ENCODE measurements at regions not wholly inside any gene's neighbourhood (a gene's known extent, or its start where the extent isn't known, plus 50 kb on each side); places are given as distances from the start of the nearest gene placed in this dataset.
"Not testable (repeated sequence)": the region's sequence is repeated elsewhere in the genome, so short reads cannot be mapped to it uniquely, and the experiment has no call there.

DNA sequence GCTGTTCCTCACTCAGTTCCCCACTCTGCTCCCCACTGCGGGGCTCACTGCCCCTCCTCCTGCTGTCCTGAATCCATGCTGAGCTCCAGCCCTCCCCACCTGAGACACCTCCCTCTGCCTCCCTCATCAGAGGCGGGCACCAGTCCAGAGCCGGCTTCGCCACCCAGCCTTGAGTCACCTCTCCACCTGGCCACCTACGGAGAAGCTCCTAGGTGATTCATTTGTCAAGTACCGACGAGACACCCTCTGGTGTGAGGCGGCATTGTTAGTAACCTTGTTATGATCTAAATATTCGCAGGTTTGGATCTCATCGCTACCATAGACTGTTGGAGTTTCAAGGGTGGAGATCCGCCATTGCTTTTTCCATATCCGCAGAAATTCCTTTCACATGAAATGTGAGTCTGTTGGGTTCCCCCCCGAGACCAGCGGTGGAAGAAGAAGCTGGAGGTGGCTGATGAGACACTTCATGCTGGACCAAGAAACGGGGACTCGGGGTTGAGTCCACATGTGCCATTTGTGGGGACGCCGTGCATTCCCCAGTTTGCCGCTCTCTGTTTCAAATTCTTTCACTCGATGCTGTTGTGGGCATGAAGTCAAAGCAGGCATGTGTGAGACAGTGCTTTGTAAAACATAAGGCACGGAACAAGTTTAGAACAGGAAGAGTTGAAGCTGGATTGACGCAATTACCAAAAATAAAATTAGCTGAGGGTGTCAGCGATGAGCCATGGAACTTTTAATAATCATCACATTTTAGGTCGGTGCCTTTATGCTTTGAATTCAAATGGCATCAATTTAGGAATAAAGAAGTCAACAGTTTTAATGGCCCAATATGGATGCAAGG lies 259.8 kb upstream of the HDAC4 start:
- no peak for DNase-seq (ENCODE audit: low read depth in 2 of 2)

- no peak for DNase-seq (ENCODE audit: low read depth in 2 of 2)
These were observed 257.2 kb upstream of the HDAC4 start for GRCh38 chr2:239657992-239658391.

DNA sequence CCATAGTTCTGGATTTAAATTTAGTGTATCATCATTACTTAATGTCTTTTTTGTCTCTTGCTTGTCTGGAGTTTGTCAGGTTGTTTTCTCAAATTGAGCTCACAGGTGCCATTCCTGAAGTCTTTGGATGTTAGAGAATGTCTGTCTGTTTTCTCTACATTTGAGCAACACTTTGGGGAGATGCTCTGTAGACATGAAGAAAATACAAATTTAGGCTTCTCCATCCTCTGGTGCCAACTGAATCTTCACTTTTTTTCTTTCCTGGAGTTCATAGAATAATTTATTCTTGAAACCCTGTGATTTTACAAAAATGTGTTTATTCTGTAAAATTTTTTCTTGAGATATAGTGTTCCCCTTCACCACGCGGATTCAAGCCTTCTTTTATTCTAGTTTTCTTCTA lies 256.4 kb upstream of the HDAC4 start:
- DNase-seq (ENCODE audit: low read depth in 2 of 2): no peak

DNA sequence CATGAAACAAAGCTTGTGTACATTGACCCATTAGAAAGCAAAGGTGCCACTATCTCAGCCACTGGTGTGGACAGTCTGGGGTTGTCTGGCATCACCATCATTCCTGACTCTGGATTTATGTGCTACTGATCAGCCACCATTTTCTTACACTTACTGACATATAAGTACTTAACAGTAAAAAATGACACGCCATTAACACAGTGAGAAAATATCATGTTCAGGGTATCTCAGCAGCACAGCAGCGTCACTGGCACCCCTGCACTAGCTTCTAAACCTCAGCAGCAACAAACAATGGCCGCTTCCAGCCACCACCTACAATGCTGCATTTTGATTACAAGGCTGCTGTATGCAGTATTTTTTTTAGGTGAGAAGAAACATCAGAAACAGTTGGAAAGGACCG lies 253.4 kb upstream of the HDAC4 start:
- no peak for DNase-seq (ENCODE audit: low read depth in 2 of 2)

DNA sequence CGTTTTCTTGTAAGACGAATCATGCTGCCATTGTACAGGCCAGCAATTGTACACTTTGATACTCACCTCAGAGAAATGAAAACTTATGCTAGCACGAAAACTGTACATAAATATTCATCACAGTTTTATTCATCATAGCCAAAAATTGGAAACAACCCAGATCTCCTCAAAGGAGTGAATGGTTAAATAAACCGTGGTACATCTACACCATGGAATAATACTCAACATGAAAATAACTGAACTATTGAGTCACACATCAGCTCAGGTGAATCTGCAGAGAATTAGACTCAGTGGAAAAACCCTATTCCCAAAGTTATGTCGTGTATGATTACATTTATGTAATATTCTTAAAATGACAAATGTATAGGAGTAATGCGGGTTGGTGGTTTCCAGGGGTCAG lies 251.0 kb upstream of the HDAC4 start:
- no peak for DNase-seq (ENCODE audit: low read depth in 2 of 2)

- DNase-seq (ENCODE audit: low read depth in 2 of 2): no peak
These were observed 249.9 kb upstream of the HDAC4 start for GRCh38 chr2:239650674-239651073.

- DNase-seq (ENCODE audit: low read depth in 2 of 2): no peak
These were observed 248.5 kb upstream of the HDAC4 start for GRCh38 chr2:239649309-239649708.

GRCh38 chr2:239648607-239649006 lies 247.8 kb upstream of the HDAC4 start:
- no peak for DNase-seq (ENCODE audit: low read depth in 2 of 2)

DNA sequence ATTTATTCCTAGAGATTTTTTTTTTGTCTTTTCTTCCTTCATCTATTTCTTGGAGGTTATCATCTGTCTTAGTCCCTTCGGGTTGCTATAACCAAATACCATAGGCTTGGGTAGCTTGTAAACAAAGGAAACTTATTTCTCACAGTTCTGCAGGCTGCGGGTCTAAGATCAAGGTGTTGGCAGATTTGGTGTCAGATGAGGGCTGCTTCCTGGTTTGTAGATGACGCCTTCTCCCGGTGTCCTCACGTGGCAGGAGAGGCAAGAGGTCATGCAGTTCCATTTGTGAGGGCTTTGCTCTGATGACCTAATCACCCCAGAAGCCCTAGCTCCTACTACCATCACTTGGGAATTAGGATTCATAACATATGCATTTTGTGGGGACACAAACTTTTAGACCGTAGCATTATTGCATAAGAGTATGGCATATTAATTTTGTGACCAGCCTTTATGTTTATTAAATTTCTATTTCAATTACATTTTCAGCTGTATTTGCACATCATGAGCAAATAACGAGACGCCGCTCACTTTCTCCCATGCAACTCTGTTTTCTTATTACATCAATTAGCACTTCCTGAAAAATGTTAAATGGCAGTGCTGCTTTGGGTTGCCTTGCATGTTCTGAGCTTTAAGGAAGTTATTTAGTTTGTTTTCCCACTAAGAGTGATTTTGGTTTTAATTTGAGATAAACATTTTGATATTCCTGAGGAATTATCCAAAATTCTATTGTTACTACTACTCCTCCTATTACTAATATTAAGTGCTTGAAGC lies 246.4 kb upstream of the HDAC4 start:
- no peak for DNase-seq (ENCODE audit: low read depth in 2 of 2)

- DNase-seq (ENCODE audit: low read depth in 2 of 2): no peak
These were observed 245.4 kb upstream of the HDAC4 start for GRCh38 chr2:239646184-239646583.

DNA sequence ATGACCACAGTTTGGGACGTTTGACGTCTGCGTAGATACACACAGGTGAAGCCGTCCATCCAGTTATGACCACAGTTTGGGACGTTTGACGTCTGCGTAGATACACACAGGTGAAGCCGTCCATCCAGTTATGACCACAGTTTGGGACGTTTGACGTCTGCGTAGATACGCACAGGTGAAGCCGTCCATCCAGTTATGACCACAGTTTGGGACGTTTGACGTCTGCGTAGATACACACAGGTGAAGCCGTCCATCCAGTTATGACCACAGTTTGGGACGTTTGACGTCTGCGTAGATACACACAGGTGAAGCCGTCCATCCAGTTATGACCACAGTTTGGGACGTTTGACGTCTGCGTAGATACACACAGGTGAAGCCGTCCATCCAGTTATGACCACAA lies 243.8 kb upstream of the HDAC4 start:
- DNase-seq (ENCODE audit: low read depth in 2 of 2): not testable (repeated sequence)

DNA sequence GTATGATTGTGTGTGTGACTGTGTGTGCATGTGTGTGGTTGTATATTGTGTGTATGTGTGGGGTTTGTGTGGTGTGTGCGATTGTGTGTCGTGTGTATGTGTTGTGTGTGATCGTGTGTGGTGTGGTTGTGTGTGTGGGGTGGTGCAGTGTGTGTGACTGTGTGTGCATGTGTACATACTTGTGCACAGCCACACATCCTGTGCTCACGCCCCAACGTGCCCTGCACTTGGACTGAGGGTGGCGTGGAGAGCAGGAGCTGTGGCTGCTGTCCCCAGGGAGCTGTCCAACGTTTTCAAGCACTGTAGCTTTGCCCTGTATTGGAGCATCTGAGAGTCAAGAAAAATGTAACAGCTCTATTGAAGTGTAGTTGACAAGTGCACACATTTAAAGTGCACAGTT lies 243.2 kb upstream of the HDAC4 start:
- no peak for DNase-seq (ENCODE audit: low read depth in 2 of 2)

- DNase-seq (ENCODE audit: low read depth in 2 of 2): no peak
These were observed 241.7 kb upstream of the HDAC4 start for GRCh38 chr2:239642406-239643004.

- not testable (repeated sequence) for DNase-seq (ENCODE audit: low read depth in 2 of 2)
These were observed 241.1 kb upstream of the HDAC4 start for GRCh38 chr2:239641904-239642303.

DNA sequence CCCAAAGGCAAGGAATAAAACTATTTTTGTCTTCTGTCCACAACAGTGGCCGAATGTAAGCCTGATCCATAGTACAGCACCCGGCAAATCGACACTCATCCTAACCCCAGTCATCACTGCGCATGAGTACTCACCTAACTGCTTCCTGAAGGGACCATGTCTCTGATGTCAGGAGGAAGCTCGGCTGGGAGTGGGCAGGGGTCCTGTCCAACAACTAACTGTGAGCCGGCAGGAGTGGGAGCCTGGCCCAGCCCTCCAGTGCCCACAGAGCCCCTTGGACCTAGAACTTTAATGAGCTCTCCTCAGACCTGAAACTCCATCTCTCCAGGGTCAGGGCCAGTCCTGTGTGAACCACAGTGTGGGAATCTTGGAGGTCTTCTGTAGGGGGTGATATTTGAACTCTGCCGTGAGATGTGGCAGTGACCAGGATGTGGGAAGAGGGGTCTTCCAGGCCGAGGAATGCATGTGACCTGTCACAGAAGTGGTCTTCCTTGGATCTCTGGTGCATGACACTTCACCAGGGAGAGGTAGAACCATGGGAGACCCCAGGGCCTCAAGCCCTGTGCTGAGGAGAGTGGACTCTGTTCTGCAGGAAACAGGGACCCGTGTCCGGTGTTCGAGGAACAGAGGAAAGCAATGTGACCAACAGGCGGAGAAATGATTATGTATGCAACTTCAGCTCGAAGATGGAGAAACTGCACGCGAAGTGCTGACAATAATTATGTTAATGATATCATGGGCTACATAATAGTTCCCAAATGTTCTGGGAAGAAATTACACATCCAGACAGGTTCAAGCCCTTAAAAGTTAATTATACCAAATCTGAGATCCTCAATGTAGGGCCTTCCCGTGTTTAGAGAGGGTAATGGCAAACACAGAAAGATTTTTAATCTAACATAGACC lies 240.1 kb upstream of the HDAC4 start:
- DNase-seq (ENCODE audit: low read depth in 2 of 2): no peak

DNA sequence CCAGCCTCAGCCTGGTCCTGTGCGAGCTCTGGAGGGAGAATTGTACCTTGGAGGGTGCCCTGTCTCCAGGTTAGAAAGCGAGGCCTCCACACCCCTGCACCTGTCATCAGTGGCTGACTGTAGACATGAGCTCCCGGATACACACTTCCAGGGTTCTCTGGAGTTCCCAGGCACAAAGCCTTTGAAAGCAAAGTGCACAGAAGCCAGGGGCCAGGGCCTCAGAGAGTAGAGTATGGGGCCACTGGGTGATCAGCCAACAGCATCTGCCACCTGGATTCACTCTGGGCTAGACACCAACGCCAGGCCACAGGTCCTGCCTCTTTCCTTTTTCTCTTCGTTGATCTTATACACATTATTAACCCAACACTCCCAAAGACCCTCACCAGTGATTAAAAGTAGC lies 239.4 kb upstream of the HDAC4 start:
- DNase-seq (ENCODE audit: low read depth in 2 of 2): no peak

DNA sequence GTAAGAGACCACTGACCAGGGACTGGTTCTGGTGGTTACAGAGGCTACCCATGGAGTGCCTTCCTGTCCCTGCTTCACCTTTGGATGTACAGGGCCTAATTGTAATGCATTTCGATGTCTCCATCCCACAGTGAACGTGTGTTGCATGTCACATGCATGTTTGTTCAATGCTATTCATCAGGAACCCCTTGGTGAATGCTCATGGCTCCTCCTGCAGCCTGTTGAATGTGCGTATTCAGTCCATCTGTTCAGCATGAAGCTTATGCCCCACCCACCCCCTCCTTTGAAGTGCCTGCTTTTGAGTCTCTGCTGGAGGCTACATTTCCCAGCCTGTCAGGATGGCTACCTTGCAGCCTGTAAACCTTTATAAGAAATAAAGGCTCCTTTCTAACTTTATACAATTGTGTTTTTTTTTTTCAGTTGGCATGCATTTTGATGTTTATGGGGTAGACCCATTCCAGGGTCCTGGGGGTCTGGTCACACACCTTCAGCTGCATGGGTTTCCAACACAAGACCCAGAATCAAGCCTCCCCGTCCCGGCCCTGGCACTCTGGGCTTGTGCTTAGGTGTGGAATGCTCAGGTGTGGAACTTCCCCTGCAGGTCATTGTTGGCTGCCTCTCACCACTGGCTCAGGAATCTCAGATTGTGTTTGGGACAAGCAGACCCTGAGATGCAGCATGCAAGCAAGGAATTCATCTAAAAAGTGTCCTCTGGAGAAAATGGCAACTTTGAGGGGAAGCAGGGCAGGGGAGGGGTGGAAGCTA lies 238.8 kb upstream of the HDAC4 start:
- no peak for DNase-seq (ENCODE audit: low read depth in 2 of 2)

- no peak for DNase-seq (ENCODE audit: low read depth in 2 of 2)
These were observed 237.6 kb upstream of the HDAC4 start for GRCh38 chr2:239638376-239638775.

GRCh38 chr2:239636808-239637207 lies 236.0 kb upstream of the HDAC4 start:
- DNase-seq (ENCODE audit: low read depth in 2 of 2): no peak

- no peak for DNase-seq (ENCODE audit: low read depth in 2 of 2)
These were observed 233.9 kb upstream of the HDAC4 start for GRCh38 chr2:239634769-239635168.
